Bronchial epithelial cell (primary cell): ENCODE measurements at regions not wholly inside any gene's neighbourhood (a gene's known extent, or its start where the extent isn't known, plus 50 kb on each side); places are given as distances from the start of the nearest gene placed in this dataset.

Experiments used
- DNase-seq: peaks from one replicate; pipeline ENCODE4 v3.0.0-alpha.2; 2010; ENCODE audit warnings: low read depth
- FAIRE-seq: peaks from 2 replicates; lab custom pipeline; 2011; peaks lifted over from hg19 to GRCh38; lab: Jason Lieb, UNC
- H3K27me3 ChIP-seq: 2 replicates; pipeline ENCODE4 v1.5.1; 2011; ENCODE audit warnings: low read length; ENCODE audit not compliant: control insufficient read depth, insufficient read depth
- H3K36me3 ChIP-seq: 2 replicates; pipeline ENCODE4 v1.5.1; 2011; ENCODE audit warnings: low read length; ENCODE audit not compliant: control insufficient read depth, insufficient read depth
- H3K4me3 ChIP-seq: 2 replicates; pipeline ENCODE4 v1.5.1; 2011; ENCODE audit warnings: mild to moderate bottlenecking, low read depth, low read length, control low read depth
- TF ChIP-seq, protein P1 (sequence below): IDR thresholded peaks from 2 replicates; pipeline ENCODE4 v1.5.1; 2011; ENCODE audit warnings: mild to moderate bottlenecking, moderate library complexity, low read length, control low read depth, inconsistent platforms; ENCODE audit not compliant: insufficient read depth, severe bottlenecking

DNA sequence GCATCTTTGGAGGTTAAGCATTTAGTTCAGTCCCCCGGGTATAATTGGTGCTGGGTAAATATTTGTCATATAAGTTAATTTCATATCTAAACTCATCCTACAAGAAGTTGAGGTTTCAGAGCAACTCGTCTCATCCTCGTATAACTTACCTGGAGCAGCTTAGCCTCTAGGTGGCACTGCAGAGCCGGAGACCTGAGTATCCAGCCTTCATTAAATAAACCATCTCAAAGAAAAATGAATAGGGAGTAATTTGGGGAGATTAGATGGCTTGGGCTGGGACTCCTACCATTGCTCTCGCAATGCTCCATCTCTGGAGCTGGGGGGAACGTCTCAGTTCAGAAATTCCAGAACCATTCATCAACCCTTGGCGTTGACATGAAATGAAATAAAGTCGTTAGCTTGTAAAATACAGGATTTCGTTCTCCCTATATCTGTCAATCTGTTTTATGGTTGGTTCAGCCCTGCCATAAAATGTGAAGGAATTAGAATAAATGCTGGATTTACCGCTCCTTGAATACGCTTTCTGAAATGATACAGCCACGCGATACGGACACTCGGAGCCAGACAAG lies 122.9 kb upstream of the TMEM132D start:
- Histone ChIP-seq H3K4me3 (no peak overlapping the region), H3K36me3 (no peaks in the 10 kb centered on the region), H3K27me3 (no peaks in the 10 kb centered on the region)
- TF ChIP-seq, protein P1, sequence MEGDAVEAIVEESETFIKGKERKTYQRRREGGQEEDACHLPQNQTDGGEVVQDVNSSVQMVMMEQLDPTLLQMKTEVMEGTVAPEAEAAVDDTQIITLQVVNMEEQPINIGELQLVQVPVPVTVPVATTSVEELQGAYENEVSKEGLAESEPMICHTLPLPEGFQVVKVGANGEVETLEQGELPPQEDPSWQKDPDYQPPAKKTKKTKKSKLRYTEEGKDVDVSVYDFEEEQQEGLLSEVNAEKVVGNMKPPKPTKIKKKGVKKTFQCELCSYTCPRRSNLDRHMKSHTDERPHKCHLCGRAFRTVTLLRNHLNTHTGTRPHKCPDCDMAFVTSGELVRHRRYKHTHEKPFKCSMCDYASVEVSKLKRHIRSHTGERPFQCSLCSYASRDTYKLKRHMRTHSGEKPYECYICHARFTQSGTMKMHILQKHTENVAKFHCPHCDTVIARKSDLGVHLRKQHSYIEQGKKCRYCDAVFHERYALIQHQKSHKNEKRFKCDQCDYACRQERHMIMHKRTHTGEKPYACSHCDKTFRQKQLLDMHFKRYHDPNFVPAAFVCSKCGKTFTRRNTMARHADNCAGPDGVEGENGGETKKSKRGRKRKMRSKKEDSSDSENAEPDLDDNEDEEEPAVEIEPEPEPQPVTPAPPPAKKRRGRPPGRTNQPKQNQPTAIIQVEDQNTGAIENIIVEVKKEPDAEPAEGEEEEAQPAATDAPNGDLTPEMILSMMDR: peak; percentile 61
- DNase-seq: peak; percentile 41
- FAIRE-seq: no peak

DNA sequence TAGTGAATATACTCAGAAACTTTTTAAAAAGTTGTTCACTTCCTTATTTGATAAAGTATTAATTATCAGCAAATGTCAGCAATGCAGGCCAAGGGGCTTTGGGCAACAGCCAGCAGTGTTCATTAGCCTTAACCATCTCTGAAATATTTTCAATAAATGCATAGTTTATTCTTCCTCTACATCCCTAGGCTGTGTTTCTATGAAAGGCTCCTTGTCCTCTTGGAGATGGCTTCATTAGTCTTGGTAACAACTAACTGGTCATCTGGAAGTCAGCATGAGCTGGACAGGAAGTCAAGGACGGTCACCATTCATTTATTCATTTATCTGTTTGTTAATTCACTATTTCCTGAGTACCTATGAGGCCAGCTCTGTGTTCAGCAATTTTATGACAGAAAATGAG lies 124.0 kb upstream of the TMEM132D start:
- Histone ChIP-seq H3K27me3 (no peaks in the 10 kb centered on the region), H3K4me3 (no peak overlapping the region), H3K36me3 (no peaks in the 10 kb centered on the region)
- TF ChIP-seq, protein P1: no peak
- FAIRE-seq (no peak), DNase-seq (no peak)

DNA sequence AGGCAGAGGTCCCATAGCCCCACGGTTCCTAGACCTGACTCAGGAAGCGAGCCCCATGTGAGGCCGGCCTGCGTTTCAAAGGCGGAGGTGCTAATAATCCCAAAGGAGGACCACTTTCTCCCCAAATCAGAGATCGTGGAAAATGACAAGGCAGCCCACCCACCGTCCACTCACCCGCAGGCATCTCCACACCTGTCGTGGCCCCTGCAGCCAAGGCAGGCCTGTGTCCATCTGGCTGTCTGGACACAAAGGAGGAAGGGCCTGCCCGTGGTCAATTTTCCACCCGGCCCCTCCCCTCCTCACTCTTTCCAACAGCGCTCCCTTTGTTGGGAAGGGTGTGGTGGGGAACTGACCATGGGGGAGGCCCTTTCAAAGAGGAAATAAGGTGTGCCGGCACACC lies 125.3 kb upstream of the TMEM132D start:
- TF ChIP-seq, protein P1: no peak
- Histone ChIP-seq H3K4me3 (no peak overlapping the region), H3K27me3 (no peaks in the 10 kb centered on the region), H3K36me3 (no peaks in the 10 kb centered on the region)
- no peak for DNase-seq
- no peak for FAIRE-seq

DNA sequence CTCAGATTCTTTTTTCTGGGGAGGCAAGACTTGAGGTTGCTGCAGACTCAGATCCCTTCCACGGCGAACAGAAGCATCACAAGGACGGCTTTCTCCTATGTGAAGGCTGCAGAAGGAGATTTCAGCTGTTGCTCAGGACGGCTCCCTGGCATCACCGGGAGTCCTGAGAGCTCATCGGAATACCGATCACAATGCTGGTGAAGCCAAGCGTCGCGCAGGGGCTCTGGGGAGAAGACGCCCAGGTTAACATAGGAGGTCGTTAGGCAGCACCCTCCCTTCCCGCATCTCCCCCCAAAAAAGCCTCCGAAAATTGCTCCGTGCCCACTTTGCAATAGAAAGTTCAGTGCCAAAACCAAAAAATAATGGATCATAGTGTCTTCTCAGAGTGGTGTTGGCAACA lies 127.2 kb upstream of the TMEM132D start:
- DNase-seq (no peak), FAIRE-seq (no peak)
- no peaks in the 10 kb centered on the region for H3K36me3 ChIP-seq
- H3K4me3 ChIP-seq: no peak overlapping the region
- TF ChIP-seq, protein P1: no peak
- H3K27me3 ChIP-seq: no peaks in the 10 kb centered on the region

DNA sequence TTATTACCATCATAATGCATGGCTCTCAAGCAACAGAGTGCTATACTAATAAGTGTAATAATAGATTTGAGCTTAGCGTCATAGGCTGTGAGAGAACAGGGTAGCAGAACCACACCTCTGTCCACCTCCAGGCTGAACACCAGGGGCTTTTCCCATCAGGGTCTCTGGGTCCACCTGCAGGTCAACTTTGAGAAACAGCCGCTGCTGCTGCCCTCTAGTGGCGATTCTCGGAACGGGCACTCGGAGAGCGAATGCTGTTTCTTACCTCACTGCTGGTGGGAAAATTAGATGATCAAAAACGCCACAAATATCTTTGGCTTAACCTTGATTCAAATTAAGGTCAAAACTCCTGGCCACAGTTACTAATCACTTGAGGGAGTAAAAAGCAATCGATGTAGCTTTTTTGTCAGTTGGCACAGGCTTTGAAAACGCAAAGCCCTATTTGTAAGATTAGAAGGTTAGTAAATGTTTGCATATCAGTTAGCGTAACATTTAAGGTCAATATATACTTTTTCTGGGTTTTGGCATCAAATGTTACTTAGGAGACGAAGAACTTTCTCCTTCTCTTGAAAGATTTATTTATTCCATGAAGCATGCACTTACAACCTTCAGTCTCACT lies 127.9 kb upstream of the TMEM132D start:
- no peaks in the 10 kb centered on the region for H3K27me3 ChIP-seq
- DNase-seq: peak; percentile 30
- no peaks in the 10 kb centered on the region for H3K36me3 ChIP-seq
- TF ChIP-seq, protein P1: peak; percentile 92
- peak; percentile 75 for FAIRE-seq
- no peak overlapping the region for H3K4me3 ChIP-seq
